ENCODE measurements at regions not wholly inside any gene's neighbourhood (a gene's known extent, or its start where the extent isn't known, plus 50 kb on each side); places are given as distances from the start of the nearest gene placed in this dataset.
"Not testable (repeated sequence)": the region's sequence is repeated elsewhere in the genome, so short reads cannot be mapped to it uniquely, and the experiment has no call there.

DNA sequence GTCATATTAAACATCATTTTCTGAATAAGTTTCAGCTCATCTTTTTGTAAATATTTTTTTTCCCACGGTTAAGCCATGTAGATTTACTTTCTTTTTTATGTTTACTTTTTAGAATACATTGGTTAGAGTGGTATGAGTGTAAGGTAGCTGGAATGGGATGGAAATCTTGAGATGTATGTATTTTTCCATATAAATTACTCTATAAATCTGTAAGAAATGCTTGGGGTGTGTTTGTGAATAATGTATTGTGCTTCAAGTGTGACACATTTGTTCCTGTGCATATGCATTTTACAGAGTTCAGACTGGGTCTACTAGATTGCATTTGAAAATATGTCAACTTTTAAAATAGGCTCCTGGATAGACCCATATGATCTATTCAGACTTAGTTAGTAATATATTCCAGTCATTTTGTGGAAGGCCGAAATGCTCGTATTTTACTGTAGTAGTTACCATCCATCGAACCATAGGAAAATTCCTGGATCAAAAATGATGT lies 756.8 kb downstream of the RAPGEF2 start:
- Histone ChIP-seq H3K36me3 (no peaks in the 10 kb centered on the region), H3K27me3 (peaks cover 0 to 2% of the 10 kb centered on the region in 2 donors), H3K4me1 (no peaks in the 10 kb centered on the region), H3K27ac (no peak overlapping the region), H3K9me3 (no peaks in the 10 kb centered on the region), H3K4me3 (no peak overlapping the region)
- no peak for TF ChIP-seq POLR2A (IDR thresholded peaks at IDR 0.05)
- no peak for TF ChIP-seq EP300 (IDR thresholded peaks at IDR 0.05)
- TF ChIP-seq, protein P1, sequence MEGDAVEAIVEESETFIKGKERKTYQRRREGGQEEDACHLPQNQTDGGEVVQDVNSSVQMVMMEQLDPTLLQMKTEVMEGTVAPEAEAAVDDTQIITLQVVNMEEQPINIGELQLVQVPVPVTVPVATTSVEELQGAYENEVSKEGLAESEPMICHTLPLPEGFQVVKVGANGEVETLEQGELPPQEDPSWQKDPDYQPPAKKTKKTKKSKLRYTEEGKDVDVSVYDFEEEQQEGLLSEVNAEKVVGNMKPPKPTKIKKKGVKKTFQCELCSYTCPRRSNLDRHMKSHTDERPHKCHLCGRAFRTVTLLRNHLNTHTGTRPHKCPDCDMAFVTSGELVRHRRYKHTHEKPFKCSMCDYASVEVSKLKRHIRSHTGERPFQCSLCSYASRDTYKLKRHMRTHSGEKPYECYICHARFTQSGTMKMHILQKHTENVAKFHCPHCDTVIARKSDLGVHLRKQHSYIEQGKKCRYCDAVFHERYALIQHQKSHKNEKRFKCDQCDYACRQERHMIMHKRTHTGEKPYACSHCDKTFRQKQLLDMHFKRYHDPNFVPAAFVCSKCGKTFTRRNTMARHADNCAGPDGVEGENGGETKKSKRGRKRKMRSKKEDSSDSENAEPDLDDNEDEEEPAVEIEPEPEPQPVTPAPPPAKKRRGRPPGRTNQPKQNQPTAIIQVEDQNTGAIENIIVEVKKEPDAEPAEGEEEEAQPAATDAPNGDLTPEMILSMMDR (IDR thresholded peaks at IDR 0.05), result no peak
- WGBS, 2 donors, result 90 to 94% methylated on average over 4 of the region's 4 CpGs
- DNase-seq (ENCODE audit: low spot score in 2 of 2), result no peak

DNA sequence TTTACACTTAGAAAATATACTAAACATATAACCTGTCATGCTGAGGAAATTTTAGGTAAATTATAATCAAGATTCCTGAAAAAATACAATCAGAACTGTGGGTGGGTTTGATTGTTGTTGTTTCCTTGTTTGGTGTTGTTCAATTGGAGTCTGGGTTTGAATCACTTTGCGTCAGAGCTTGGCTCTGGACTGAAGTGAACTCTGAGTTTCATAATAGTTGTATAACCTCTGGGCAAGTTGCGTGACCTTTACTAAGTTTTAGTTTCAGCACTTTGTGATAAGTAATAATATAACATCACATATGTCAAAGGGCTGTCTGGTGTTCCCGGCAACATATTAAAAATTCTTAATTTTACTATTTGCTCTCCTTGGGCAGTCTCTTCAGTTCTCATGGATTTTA lies 758.1 kb downstream of the RAPGEF2 start:
- no peak overlapping the region for H3K27ac ChIP-seq
- no peaks in the 10 kb centered on the region for H3K27me3 ChIP-seq
- no peak overlapping the region for H3K4me3 ChIP-seq
- 46 to 47% methylated on average over 3 of the region's 3 CpGs for WGBS, 2 donors
- no peaks in the 10 kb centered on the region for H3K9me3 ChIP-seq
- H3K4me1 ChIP-seq, result no peaks in the 10 kb centered on the region
- TF ChIP-seq EP300 (IDR thresholded peaks at IDR 0.05), result no peak
- no peak for TF ChIP-seq POLR2A (IDR thresholded peaks at IDR 0.05)
- TF ChIP-seq, protein P1 (IDR thresholded peaks at IDR 0.05), result no peak
- H3K36me3 ChIP-seq, result no peaks in the 10 kb centered on the region
- DNase-seq (ENCODE audit: low spot score in 2 of 2), result no peak

DNA sequence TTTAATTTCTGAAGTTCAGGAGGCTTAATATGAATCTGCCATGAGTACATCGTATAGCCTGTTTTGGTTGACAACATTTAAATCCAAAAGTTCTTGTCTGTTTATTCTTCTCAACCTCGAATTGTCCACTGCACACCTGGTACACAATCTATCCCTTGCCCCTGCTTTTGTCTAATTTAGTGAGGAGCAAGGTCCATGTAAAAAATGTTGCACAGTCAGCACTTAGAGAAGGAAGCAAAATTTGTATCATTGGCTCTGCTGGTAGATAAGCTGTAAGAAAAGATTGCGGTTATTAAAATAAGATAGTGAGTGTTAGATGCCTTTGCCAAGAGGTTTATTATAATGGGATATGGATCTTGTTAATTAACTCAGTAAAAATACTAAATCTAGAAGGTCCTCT lies 761.5 kb downstream of the RAPGEF2 start:
- Histone ChIP-seq H3K4me3 (no peak overlapping the region), H3K9me3 (no peaks in the 10 kb centered on the region), H3K36me3 (no peaks in the 10 kb centered on the region), H3K27ac (no peak overlapping the region), H3K27me3 (no peaks in the 10 kb centered on the region), H3K4me1 (no peaks in the 10 kb centered on the region)
- TF ChIP-seq, protein P1 (IDR thresholded peaks at IDR 0.05), result no peak
- no peak for TF ChIP-seq POLR2A (IDR thresholded peaks at IDR 0.05)
- no peak for TF ChIP-seq EP300 (IDR thresholded peaks at IDR 0.05)
- no peak for DNase-seq (ENCODE audit: low spot score in 2 of 2)
- 79 to 86% methylated on average over 3 of the region's 3 CpGs for WGBS, 2 donors

DNA sequence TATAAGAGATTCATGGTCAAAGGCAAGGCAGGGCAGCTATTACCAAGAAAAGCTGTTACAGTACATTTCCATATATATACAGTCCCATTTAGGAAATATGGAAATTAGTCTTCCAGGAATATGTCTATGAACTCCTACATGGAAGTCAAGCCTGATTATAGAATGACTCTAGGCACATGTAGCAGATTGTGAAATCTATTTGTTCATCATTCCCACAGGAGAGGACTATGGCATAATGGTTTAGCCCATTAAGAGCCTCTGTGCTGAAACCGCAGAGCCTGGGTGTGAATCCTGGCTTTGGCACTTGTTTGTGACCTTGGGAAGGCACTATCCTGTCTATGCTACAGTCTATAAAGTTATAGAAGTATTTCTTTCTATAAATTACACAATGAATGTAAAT lies 764.8 kb downstream of the RAPGEF2 start:
- WGBS, 2 donors, result 92 to 96% methylated on average over 1 of the region's 1 CpG
- Histone ChIP-seq H3K36me3 (no peaks in the 10 kb centered on the region), H3K9me3 (no peaks in the 10 kb centered on the region), H3K4me3 (no peak overlapping the region), H3K27me3 (no peaks in the 10 kb centered on the region), H3K4me1 (no peaks in the 10 kb centered on the region), H3K27ac (no peak overlapping the region)
- TF ChIP-seq, protein P1 (IDR thresholded peaks at IDR 0.05), result no peak
- no peak for TF ChIP-seq EP300 (IDR thresholded peaks at IDR 0.05)
- TF ChIP-seq POLR2A (IDR thresholded peaks at IDR 0.05), result no peak
- no peak for DNase-seq (ENCODE audit: low spot score in 2 of 2)

DNA sequence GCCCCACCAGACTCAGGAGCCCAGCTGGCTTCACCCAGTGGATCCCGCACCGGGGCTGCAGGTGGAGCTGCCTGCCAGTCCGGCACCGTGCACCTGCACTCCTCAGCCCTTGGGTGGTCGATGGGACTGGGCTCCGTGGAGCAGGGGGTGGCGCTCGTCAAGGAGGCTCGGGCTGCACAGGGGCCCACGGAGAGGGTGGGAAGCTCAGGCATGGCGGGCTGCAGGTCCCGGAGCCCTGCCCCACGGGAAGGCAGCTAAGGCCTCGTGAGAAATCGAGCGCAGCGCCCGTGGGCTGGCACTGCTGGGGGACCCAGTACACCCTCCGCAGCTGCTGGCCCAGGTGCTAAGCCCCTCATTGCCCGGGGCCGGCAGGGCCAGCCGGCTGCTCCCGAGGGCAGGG lies 766.1 kb downstream of the RAPGEF2 start:
- DNase-seq (ENCODE audit: low spot score in 2 of 2), result not testable (repeated sequence)

DNA sequence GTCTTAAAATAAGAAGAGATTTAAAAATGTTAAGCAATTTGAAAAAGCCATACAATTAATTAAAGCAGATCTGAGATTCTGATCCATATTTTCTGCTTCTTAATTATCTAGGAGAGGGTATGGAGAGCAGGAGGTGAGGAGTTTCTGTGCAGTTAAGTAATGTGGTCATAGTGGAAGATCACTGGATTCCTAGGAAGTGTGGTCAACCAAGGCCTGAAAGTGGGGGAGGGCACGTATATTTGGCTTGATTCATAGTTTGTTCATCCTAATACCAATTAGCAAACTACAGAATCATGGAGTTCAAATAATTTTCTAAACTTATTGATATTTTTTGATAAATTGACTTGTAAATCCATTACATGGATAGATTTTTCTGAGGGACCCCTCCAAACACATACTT lies 768.3 kb downstream of the RAPGEF2 start:
- WGBS, 2 donors, result 94 to 97% methylated on average over 1 of the region's 1 CpG
- no peak overlapping the region for H3K4me3 ChIP-seq
- H3K27ac ChIP-seq, result no peak overlapping the region
- no peaks in the 10 kb centered on the region for H3K4me1 ChIP-seq
- no peaks in the 10 kb centered on the region for H3K36me3 ChIP-seq
- TF ChIP-seq POLR2A (IDR thresholded peaks at IDR 0.05) (no peak), EP300 (IDR thresholded peaks at IDR 0.05) (no peak)
- TF ChIP-seq, protein P1 (IDR thresholded peaks at IDR 0.05), result no peak
- DNase-seq (ENCODE audit: low spot score in 2 of 2), result no peak
- H3K27me3 ChIP-seq, result no peaks in the 10 kb centered on the region
- peaks cover 0 to 3% (median 0%) of the 10 kb centered on the region in 4 donors for H3K9me3 ChIP-seq

More for the DNA sequence above, 766.1 kb downstream of the RAPGEF2 start:
- not testable (repeated sequence) for H3K27me3 ChIP-seq, H3K9me3 ChIP-seq, H3K4me3 ChIP-seq, H3K4me1 ChIP-seq, H3K27ac ChIP-seq, H3K36me3 ChIP-seq
- 96 to 98% methylated on average over 7 to 21 of the region's 23 CpGs for WGBS, 2 donors
